ENCODE measurements at regions not wholly inside any gene's neighbourhood (a gene's known extent, or its start where the extent isn't known, plus 50 kb on each side); places are given as distances from the start of the nearest gene placed in this dataset.

- no peak for TF ChIP-seq CTCF (IDR thresholded peaks at IDR 0.05; ENCODE audit: unreplicated experiment in 3 of 3)
- no peak overlapping the region for H3K4me3 Mint-ChIP-seq
- H3K27me3 Mint-ChIP-seq (ENCODE audit: low read depth), result no peaks in the 10 kb centered on the region
- H3K36me3 Mint-ChIP-seq (ENCODE audit: low read depth), result no peaks in the 10 kb centered on the region
- H3K4me1 Mint-ChIP-seq, result no peaks in the 10 kb centered on the region
- no peaks in the 10 kb centered on the region for H3K9me3 Mint-ChIP-seq
- H3K27ac Mint-ChIP-seq, result no peak overlapping the region
These were observed 350.0 kb upstream of the BCHE start for GRCh38 chr3:166187237-166187636.

- no peak for TF ChIP-seq CTCF (IDR thresholded peaks at IDR 0.05; ENCODE audit: unreplicated experiment in 3 of 3)
- Mint-ChIP-seq H3K4me3 (no peak overlapping the region), H3K27me3 (ENCODE audit: low read depth) (no peaks in the 10 kb centered on the region), H3K9me3 (no peaks in the 10 kb centered on the region), H3K27ac (no peak overlapping the region), H3K4me1 (no peaks in the 10 kb centered on the region), H3K36me3 (ENCODE audit: low read depth) (no peaks in the 10 kb centered on the region)
These were observed 348.8 kb upstream of the BCHE start for GRCh38 chr3:166186003-166186402.

GRCh38 chr3:166177130-166177529 is 339.9 kb upstream of the BCHE start:
- Mint-ChIP-seq H3K36me3 (ENCODE audit: low read depth) (no peaks in the 10 kb centered on the region), H3K27me3 (ENCODE audit: low read depth) (no peaks in the 10 kb centered on the region), H3K9me3 (no peaks in the 10 kb centered on the region)

GRCh38 chr3:166171695-166172094 is 334.5 kb upstream of the BCHE start:
- Mint-ChIP-seq H3K27me3 (ENCODE audit: low read depth) (no peaks in the 10 kb centered on the region), H3K4me1 (no peaks in the 10 kb centered on the region), H3K36me3 (ENCODE audit: low read depth) (no peaks in the 10 kb centered on the region), H3K27ac (no peak overlapping the region), H3K4me3 (no peak overlapping the region), H3K9me3 (no peaks in the 10 kb centered on the region)
- no peak for TF ChIP-seq CTCF (IDR thresholded peaks at IDR 0.05; ENCODE audit: unreplicated experiment in 3 of 3)

More at GRCh38 chr3:166177130-166177529, 339.9 kb upstream of the BCHE start:
- TF ChIP-seq CTCF (IDR thresholded peaks at IDR 0.05; ENCODE audit: unreplicated experiment in 3 of 3), result no peak
- Mint-ChIP-seq H3K4me1 (no peaks in the 10 kb centered on the region), H3K27ac (no peak overlapping the region), H3K4me3 (no peak overlapping the region)

DNA sequence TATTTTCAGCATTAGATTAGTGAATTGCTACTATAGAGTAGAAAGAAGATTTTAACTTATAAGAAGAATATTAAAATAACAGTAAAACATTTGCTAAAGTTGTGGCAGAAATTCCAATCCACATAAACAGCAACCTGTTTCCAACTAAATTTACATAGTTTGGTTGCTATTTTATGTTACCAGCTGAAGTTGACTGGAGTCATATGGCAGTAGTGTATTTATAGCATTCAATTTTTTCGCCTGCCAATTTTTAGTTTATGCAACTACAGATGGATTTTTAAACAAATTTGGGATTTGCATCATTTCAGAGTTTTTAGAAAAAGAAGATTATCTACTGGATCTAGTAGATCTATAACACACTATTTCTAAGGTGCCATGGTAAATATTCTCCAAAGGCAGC is 332.5 kb upstream of the BCHE start:
- Mint-ChIP-seq H3K4me1 (no peaks in the 10 kb centered on the region), H3K4me3 (no peak overlapping the region), H3K36me3 (ENCODE audit: low read depth) (no peaks in the 10 kb centered on the region), H3K9me3 (no peaks in the 10 kb centered on the region), H3K27me3 (ENCODE audit: low read depth) (no peaks in the 10 kb centered on the region), H3K27ac (no peak overlapping the region)
- no peak for TF ChIP-seq CTCF (IDR thresholded peaks at IDR 0.05; ENCODE audit: unreplicated experiment in 3 of 3)

- Mint-ChIP-seq H3K4me3 (no peak overlapping the region), H3K4me1 (no peaks in the 10 kb centered on the region), H3K27me3 (ENCODE audit: low read depth) (no peaks in the 10 kb centered on the region), H3K36me3 (ENCODE audit: low read depth) (no peaks in the 10 kb centered on the region), H3K27ac (no peak overlapping the region), H3K9me3 (peaks cover 11% of the 10 kb centered on the region)
- TF ChIP-seq CTCF (IDR thresholded peaks at IDR 0.05; ENCODE audit: unreplicated experiment in 3 of 3), result no peak
These were observed 290.7 kb upstream of the BCHE start for GRCh38 chr3:166127969-166128368.

Measured in nephron (organoid).